Osteoblast (primary cell): ENCODE measurements at regions not wholly inside any gene's neighbourhood (a gene's known extent, or its start where the extent isn't known, plus 50 kb on each side); places are given as distances from the start of the nearest gene placed in this dataset.
"Not testable (repeated sequence)": the region's sequence is repeated elsewhere in the genome, so short reads cannot be mapped to it uniquely, and the experiment has no call there.

Experiments
- DNase-seq: peaks from one replicate; pipeline ENCODE4 v3.0.0; 2011; ENCODE audit warnings: low spot score, mixed read lengths; ENCODE audit not compliant: insufficient read length; ENCODE audit errors: missing footprints
- H2AFZ ChIP-seq: 2 replicates; pipeline ENCODE4 v1.6.0; 2011; ENCODE audit warnings: mild to moderate bottlenecking, low read length
- H3K27ac ChIP-seq: 2 replicates; pipeline ENCODE4 v1.5.1; 2011; ENCODE audit warnings: mild to moderate bottlenecking, low read depth, low read length, moderate library complexity
- H3K27me3 ChIP-seq: 2 replicates; pipeline ENCODE4 v1.6.0; 2012; ENCODE audit warnings: mild to moderate bottlenecking, control low read depth, inconsistent platforms, low read length, moderate library complexity; ENCODE audit not compliant: insufficient read depth
- H3K36me3 ChIP-seq: 2 replicates; pipeline ENCODE4 v1.5.1; 2011; ENCODE audit warnings: mild to moderate bottlenecking, low read length, control low read depth, moderate library complexity; ENCODE audit not compliant: insufficient read depth
- H3K4me1 ChIP-seq: 2 replicates; pipeline ENCODE4 v1.5.1; 2011; ENCODE audit warnings: mild to moderate bottlenecking, low read length, control low read depth, moderate library complexity; ENCODE audit not compliant: insufficient read depth
- H3K4me2 ChIP-seq: 2 replicates; pipeline ENCODE4 v1.6.0; 2011; ENCODE audit warnings: mild to moderate bottlenecking, low read length; ENCODE audit not compliant: insufficient read depth
- H3K4me3 ChIP-seq: fragments of 200-600 bp; sonication (generic); 3 replicates; pipeline ENCODE4 v1.5.1; 2012; ENCODE audit warnings: mild to moderate bottlenecking, low read length, inconsistent platforms; ENCODE audit not compliant: insufficient read depth
- H3K79me2 ChIP-seq: 2 replicates; pipeline ENCODE4 v1.6.0; 2012; ENCODE audit warnings: mild to moderate bottlenecking, low read length, control low read depth, inconsistent platforms; ENCODE audit not compliant: insufficient read depth
- H3K9me3 ChIP-seq: 2 replicates; pipeline ENCODE4 v1.5.1; 2011; ENCODE audit warnings: low read depth, low read length, control low read depth
- H4K20me1 ChIP-seq: 2 replicates; pipeline ENCODE4 v1.6.0; 2012; ENCODE audit warnings: mild to moderate bottlenecking, low read length, control low read depth; ENCODE audit not compliant: insufficient read depth
- TF ChIP-seq, protein P1 (sequence below): IDR thresholded peaks from 2 replicates; pipeline ENCODE4 v1.5.1; 2011; ENCODE audit warnings: mild to moderate bottlenecking, low read depth, low read length, moderate library complexity; ENCODE audit errors: extremely low read depth

DNA sequence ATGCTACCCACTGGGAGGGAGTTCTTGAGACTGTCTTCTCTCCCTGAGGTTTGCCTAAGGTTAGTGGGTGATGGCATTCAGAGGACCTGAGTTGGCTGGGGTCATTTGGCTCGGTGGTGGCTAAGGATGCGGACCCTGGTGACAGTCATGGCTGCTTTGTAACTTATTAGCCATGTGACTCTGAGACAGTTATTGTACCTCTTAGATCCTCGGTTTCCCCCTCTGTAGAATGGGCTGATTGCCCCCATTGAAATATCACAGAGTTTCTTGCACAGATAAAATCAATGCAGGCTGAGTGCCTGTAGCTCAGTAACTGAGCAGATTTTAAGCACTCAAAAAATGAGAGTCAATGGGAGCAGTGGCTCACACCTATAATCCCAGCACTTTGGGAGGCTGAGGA, 96.7 kb upstream of the MED13L start:
- Histone ChIP-seq H3K36me3 (no peaks in the 10 kb centered on the region), H3K4me2 (no peak overlapping the region), H4K20me1 (no peaks in the 10 kb centered on the region), H3K4me3 (no peak overlapping the region), H2AFZ (no peak overlapping the region), H3K4me1 (peaks cover 30% of the 10 kb centered on the region), H3K9me3 (peaks cover 4% of the 10 kb centered on the region), H3K27me3 (no peaks in the 10 kb centered on the region), H3K27ac (no peak overlapping the region), H3K79me2 (no peaks in the 10 kb centered on the region)
- DNase-seq: no peak
- TF ChIP-seq, protein P1, sequence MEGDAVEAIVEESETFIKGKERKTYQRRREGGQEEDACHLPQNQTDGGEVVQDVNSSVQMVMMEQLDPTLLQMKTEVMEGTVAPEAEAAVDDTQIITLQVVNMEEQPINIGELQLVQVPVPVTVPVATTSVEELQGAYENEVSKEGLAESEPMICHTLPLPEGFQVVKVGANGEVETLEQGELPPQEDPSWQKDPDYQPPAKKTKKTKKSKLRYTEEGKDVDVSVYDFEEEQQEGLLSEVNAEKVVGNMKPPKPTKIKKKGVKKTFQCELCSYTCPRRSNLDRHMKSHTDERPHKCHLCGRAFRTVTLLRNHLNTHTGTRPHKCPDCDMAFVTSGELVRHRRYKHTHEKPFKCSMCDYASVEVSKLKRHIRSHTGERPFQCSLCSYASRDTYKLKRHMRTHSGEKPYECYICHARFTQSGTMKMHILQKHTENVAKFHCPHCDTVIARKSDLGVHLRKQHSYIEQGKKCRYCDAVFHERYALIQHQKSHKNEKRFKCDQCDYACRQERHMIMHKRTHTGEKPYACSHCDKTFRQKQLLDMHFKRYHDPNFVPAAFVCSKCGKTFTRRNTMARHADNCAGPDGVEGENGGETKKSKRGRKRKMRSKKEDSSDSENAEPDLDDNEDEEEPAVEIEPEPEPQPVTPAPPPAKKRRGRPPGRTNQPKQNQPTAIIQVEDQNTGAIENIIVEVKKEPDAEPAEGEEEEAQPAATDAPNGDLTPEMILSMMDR: no peak

DNA sequence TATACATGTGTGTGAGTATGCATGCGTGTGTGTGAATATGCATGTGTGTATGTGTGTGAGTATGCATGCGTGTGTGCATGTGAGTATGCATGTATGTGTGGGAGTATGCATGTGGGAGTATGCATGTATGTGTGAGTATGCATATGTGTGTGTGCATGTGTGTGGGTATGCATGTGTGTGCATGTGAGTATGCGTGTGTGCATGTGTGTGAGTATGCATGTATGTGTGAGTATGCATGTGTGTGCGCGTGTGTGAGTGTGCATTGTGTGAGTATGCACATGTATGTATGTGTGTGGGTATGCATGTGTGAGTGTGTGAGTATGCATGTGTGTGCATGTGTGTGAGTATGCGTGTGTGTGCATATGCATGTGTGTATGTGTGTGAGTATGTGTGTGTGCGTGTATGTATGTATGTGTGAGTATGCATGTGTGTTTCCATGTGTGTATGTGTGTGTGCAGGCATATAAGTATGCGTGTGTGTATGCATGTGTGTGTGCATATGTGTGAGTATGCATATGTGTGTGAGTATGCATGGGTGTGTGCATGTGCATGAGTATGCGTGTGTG, 97.9 kb upstream of the MED13L start:
- H4K20me1 ChIP-seq: no peaks in the 10 kb centered on the region
- no peaks in the 10 kb centered on the region for H3K36me3 ChIP-seq
- H3K9me3 ChIP-seq: no peaks in the 10 kb centered on the region
- H3K4me1 ChIP-seq: peaks cover 29% of the 10 kb centered on the region
- H3K27me3 ChIP-seq: no peaks in the 10 kb centered on the region
- H3K4me2 ChIP-seq: no peak overlapping the region
- H3K27ac ChIP-seq: no peak overlapping the region
- no peak overlapping the region for H3K4me3 ChIP-seq
- H2AFZ ChIP-seq: no peak overlapping the region
- H3K79me2 ChIP-seq: no peaks in the 10 kb centered on the region
- no peak for DNase-seq
- TF ChIP-seq, protein P1: no peak

DNA sequence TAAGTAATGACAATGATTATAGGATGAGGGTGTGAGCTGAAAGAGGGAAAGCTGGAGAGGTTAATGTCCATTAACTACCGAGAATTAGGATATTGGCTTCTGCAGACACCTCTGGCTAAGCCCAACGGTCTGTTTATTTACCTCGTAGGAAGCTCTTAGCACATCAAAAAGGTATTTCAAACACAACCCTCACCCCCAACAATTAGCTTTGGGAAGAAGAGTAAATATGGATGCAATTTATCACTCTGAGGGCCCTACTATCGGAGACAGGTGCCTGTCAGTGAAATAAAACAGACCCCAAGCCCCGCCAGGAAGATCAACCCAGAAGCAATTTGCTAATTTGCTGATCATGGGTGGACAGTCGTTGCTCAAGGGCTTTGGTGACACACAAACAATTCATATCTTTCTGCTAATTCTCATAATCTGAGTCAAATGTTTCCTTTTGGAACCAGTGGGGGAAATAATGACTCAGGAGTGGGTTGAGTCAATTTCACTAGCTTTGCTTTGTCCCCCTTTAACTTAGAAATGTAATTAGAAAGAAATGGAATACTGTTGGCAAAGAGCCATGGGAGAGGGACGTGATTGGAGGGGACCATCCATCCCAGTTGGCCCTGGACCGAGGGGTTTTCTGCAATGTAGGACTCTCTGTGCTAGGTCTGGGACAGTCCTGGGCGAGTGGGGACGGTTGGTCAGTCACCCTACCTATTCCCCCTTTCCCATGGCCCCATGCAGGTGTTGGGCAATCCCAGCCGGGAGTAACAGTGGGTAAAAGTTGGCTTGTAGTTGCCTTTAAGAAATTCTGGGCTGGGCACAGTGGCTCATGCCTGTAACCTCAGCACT, 99.1 kb upstream of the MED13L start:
- H3K27ac ChIP-seq: peak overlapping the region; percentile 82
- TF ChIP-seq, protein P1: no peak
- no peaks in the 10 kb centered on the region for H3K27me3 ChIP-seq
- peak; percentile 88 for DNase-seq
- H3K36me3 ChIP-seq: no peaks in the 10 kb centered on the region
- no peaks in the 10 kb centered on the region for H3K79me2 ChIP-seq
- H3K9me3 ChIP-seq: no peaks in the 10 kb centered on the region
- peaks cover 24% of the 10 kb centered on the region for H3K4me1 ChIP-seq
- no peak overlapping the region for H3K4me3 ChIP-seq
- no peak overlapping the region for H2AFZ ChIP-seq
- H4K20me1 ChIP-seq: no peaks in the 10 kb centered on the region
- H3K4me2 ChIP-seq: peak overlapping the region; percentile 65

DNA sequence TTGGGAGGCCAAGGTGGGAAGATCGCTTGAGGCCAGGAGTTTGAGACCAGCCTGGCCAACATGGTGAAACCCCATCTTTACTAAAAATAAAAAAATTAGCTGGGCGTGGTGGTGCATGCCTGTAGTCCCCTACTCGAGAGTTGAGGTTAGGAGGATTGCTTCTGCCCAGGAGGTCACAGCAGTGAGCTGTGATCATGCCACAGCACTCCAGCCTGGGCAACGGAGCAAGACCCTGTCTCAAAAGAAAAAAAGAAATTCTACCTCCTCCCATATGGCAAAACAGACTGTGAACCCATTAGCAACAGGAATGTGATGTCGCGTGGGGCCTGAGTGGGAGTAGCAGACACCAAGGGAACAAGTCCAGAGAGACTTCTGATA, 99.7 kb upstream of the MED13L start:
- H3K4me2 ChIP-seq, H3K79me2 ChIP-seq, DNase-seq, H4K20me1 ChIP-seq, H3K4me3 ChIP-seq, H3K27me3 ChIP-seq, H2AFZ ChIP-seq, H3K36me3 ChIP-seq, H3K9me3 ChIP-seq: not testable (repeated sequence)
- H3K27ac ChIP-seq: peak overlapping the region; percentile 82
- peaks cover 29% of the 10 kb centered on the region for H3K4me1 ChIP-seq
